ENCODE measurements at regions not wholly inside any gene's neighbourhood (a gene's known extent, or its start where the extent isn't known, plus 50 kb on each side); places are given as distances from the start of the nearest gene placed in this dataset.

DNA sequence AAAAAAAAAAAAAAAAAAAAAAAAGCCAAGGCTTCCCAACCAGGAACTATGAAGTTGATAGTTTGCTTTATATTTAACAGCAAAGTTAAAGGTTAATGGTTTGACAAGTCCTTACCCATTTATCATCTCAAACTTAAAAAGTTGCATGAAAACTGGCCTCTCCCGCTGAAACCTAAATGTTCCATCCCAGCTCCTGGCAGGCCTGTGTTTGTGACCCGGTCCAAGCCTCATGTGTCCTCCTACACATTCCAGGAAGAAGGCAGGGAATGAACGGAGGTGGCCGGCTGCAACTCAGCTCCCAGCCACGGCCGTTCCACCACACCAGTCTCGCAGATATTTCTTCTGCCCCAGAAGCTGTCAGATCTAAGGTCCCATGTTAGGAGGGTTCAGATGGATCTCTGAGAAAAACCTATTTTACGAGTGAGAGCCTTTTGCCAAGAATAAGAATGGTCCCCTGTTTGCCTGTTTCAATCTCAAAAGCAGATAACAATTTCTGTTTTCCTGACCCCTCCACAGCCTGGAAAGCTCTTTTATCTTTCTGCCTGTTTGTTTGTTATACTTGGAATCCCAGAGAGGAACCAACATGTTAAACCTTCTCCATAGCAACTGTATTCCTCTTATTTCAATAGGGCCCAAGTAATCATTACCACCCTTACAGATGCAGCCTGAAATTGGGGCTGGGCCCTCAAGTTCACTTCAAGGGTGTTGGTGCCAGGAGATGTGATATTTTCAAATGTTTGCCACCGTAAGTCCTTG, 56.5 kb downstream of the KCTD12 start:
- TF ChIP-seq, protein P1, sequence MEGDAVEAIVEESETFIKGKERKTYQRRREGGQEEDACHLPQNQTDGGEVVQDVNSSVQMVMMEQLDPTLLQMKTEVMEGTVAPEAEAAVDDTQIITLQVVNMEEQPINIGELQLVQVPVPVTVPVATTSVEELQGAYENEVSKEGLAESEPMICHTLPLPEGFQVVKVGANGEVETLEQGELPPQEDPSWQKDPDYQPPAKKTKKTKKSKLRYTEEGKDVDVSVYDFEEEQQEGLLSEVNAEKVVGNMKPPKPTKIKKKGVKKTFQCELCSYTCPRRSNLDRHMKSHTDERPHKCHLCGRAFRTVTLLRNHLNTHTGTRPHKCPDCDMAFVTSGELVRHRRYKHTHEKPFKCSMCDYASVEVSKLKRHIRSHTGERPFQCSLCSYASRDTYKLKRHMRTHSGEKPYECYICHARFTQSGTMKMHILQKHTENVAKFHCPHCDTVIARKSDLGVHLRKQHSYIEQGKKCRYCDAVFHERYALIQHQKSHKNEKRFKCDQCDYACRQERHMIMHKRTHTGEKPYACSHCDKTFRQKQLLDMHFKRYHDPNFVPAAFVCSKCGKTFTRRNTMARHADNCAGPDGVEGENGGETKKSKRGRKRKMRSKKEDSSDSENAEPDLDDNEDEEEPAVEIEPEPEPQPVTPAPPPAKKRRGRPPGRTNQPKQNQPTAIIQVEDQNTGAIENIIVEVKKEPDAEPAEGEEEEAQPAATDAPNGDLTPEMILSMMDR (IDR thresholded peaks at IDR 0.05), result no peak
- TF ChIP-seq POLR2AphosphoS5 (IDR thresholded peaks at IDR 0.05; ENCODE audit: low read depth, low read length) (no peak), SIN3A (IDR thresholded peaks at IDR 0.05; ENCODE audit: borderline replicate concordance, insufficient read depth, low read depth, low read length) (no peak), TCF7L2 (IDR thresholded peaks at IDR 0.05; ENCODE audit: low read depth, low read length) (no peak)

Data from Panc1 (cell line).